Thyroid gland (tissue), 4 donors: ENCODE measurements at regions not wholly inside any gene's neighbourhood (a gene's known extent, or its start where the extent isn't known, plus 50 kb on each side); places are given as distances from the start of the nearest gene placed in this dataset.
"Not testable (repeated sequence)": the region's sequence is repeated elsewhere in the genome, so short reads cannot be mapped to it uniquely, and the experiment has no call there.

ENCODE experiments used
- DNase-seq, 2 donors: peaks; one replicate each; pipeline ENCODE4 v3.0.0-alpha.2; 2019
- H3K27ac ChIP-seq, 3 donors: fragments of 200-600 bp; sonication (generic); 1 replicate in 2 of 3; 2 replicates in 1 of 3; pipeline ENCODE4 v1.5.1; 2016 to 2019; ENCODE audit warnings: mild to moderate bottlenecking in 1 of 3, moderate library complexity in 1 of 3
- H3K27me3 ChIP-seq: fragments of 200-600 bp; sonication (generic); one replicate; pipeline ENCODE4 v1.5.1; 2019
- H3K36me3 ChIP-seq, 2 donors: fragments of 200-600 bp; sonication (generic); one replicate each; pipeline ENCODE4 v1.5.1; 2016 to 2019
- H3K4me1 ChIP-seq, 2 donors: fragments of 200-600 bp; sonication (generic); one replicate each; pipeline ENCODE4 v1.5.1; 2017 to 2019
- H3K4me3 ChIP-seq, 3 donors: fragments of 200-600 bp; sonication (generic); replicated peaks in 1 of 3; 1 replicate in 2 of 3; 2 replicates in 1 of 3; pipeline ENCODE4 v1.5.1; 2016; ENCODE audit warnings: mild to moderate bottlenecking in 1 of 3
- H3K9me3 ChIP-seq: fragments of 200-600 bp; sonication (generic); one replicate; pipeline ENCODE4 v1.5.1; 2017
- POLR2A ChIP-seq, 2 donors: fragments of 450-650 bp; IDR thresholded peaks; one replicate each; pipeline ENCODE4 v1.6.1; 2017; ENCODE audit warnings: antibody characterized with exemption in 2 of 2, mild to moderate bottlenecking in 2 of 2, moderate library complexity in 1 of 2
- WGBS, 2 donors: methylation state at CpG; one replicate each; pipeline ENCODE4 v1.1.5; 2017; 5-methylcytosine and 5-hydroxymethylcytosine counted together
- intact Hi-C: fragments of 100-400 bp; cut with DNase I; formaldehyde crosslinking; loops from one replicate; pipeline ENCODE4 v1.15.1; 2023
- TF ChIP-seq, protein P1 (sequence below), 6 experiments: fragments of 200-600 bp in 3 of 6; fragments of 450-650 bp in 3 of 6; sonication (generic) in 3 of 6; IDR thresholded peaks; one replicate each; pipeline ENCODE4 v1.5.1; 2016 to 2019; ENCODE audit warnings: antibody characterized with exemption in 6 of 6, mild to moderate bottlenecking in 2 of 6, inconsistent platforms in 1 of 6, moderate library complexity in 1 of 6

DNA sequence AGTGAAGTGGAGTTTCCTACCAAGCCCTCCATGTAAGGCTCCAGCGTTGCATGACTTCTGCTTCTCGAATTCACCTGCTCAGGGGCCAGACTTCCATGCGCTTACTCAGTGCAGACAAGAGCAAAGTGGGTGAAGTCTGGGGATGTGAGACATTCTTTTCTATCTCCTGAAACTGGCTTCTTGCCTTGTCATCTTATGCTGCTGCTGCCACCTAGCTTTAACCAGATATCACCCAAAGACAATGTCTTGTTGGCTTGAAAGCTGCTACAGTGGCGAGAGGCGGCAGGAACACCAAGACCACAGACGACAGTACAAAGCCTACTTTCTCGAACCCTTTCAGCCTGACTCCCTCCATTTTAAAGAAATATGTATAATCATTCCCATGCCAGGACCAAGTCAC is 103.6 kb upstream of the ADGRG2 start:
- H3K9me3 ChIP-seq: no peaks in the 10 kb centered on the region
- H3K36me3 ChIP-seq: no peaks in the 10 kb centered on the region
- intact Hi-C loops: no loop called here
- 48 to 74% methylated on average over 4 to 5 of the region's 7 CpGs for WGBS, 2 donors
- no peak overlapping the region for H3K4me3 ChIP-seq
- TF ChIP-seq POLR2A (IDR thresholded peaks at IDR 0.05): no peak
- TF ChIP-seq, protein P1, sequence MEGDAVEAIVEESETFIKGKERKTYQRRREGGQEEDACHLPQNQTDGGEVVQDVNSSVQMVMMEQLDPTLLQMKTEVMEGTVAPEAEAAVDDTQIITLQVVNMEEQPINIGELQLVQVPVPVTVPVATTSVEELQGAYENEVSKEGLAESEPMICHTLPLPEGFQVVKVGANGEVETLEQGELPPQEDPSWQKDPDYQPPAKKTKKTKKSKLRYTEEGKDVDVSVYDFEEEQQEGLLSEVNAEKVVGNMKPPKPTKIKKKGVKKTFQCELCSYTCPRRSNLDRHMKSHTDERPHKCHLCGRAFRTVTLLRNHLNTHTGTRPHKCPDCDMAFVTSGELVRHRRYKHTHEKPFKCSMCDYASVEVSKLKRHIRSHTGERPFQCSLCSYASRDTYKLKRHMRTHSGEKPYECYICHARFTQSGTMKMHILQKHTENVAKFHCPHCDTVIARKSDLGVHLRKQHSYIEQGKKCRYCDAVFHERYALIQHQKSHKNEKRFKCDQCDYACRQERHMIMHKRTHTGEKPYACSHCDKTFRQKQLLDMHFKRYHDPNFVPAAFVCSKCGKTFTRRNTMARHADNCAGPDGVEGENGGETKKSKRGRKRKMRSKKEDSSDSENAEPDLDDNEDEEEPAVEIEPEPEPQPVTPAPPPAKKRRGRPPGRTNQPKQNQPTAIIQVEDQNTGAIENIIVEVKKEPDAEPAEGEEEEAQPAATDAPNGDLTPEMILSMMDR (IDR thresholded peaks at IDR 0.05): peak in 2 of 6 experiments; percentile 20 to 23
- H3K27ac ChIP-seq: no peak overlapping the region
- no peaks in the 10 kb centered on the region for H3K27me3 ChIP-seq
- DNase-seq: peak; percentile 1 to 3
- no peaks in the 10 kb centered on the region for H3K4me1 ChIP-seq

DNA sequence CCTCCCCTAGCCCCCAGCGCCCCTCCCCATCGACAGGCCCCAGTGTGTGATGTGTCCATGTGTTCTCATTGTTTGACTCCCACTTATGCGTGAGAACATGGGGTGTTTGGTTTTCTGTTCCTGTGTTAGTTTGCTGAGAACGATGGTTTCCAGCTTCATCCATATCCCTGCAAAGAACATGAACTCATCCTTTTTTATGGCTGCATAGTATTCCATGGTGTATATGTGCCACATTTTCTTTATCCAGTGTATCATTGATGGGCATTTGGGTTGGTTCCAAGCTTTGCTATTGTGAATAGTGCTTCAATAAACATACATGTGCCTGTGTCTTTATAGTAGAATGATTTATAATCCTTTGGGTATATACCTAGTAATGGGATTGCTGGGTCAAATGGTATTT is 107.6 kb upstream of the ADGRG2 start:
- H3K27me3 ChIP-seq, intact Hi-C loops, H3K4me1 ChIP-seq, H3K4me3 ChIP-seq, H3K9me3 ChIP-seq, DNase-seq, H3K27ac ChIP-seq, H3K36me3 ChIP-seq: not testable (repeated sequence)
- WGBS, 2 donors: 93 to 100% methylated on average over 4 of the region's 4 CpGs

DNA sequence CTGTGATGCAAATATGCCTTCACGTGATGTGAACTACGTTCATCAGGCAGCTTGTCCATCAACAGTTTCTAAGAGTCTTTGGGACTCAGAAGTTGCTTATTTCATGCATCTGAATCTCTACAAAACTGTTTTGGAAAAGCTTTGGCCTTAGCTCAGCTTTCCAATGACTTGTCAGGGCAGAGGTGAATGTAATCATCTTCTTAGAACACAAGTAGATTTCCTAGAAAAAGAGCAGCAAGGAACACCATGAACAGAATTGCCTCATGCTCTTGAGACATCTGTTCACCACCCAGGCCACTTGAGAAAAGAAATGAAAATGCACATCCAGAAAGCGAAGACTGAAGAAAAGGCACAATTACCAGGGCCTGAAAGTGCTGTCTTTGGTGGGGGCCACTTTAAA is 105.8 kb upstream of the PDHA1 start:
- no peaks in the 10 kb centered on the region for H3K27me3 ChIP-seq
- no peak for TF ChIP-seq POLR2A (IDR thresholded peaks at IDR 0.05)
- TF ChIP-seq, protein P1 (IDR thresholded peaks at IDR 0.05): no peak
- intact Hi-C loops: no loop called here
- no peaks in the 10 kb centered on the region for H3K9me3 ChIP-seq
- H3K4me3 ChIP-seq: no peak overlapping the region
- H3K36me3 ChIP-seq: no peaks in the 10 kb centered on the region
- H3K27ac ChIP-seq: no peak overlapping the region
- no peaks in the 10 kb centered on the region for H3K4me1 ChIP-seq
- 61 to 76% methylated on average over 3 of the region's 3 CpGs for WGBS, 2 donors
- no peak for DNase-seq

DNA sequence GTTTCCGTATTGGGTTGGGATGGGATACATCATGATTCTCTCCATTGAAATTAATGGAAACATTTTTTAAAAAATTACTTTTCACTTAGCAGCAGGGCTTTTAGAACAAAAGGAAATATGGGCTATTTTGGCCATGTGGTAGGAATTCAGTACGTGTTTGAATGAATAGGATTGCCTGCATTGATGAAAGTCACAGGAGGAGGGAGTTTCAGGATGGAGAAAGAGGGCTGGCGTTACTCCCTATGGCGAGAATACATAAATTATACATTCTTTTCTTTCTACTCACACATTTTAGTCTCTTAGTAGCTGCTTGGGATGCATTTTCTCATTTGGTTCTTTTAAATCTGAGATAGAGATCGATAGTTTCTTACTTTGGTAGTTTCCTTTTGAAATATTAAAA is 100.3 kb upstream of the PDHA1 start:
- Histone ChIP-seq H3K27me3 (no peaks in the 10 kb centered on the region), H3K4me1 (no peaks in the 10 kb centered on the region), H3K4me3 (no peak overlapping the region), H3K27ac (no peak overlapping the region), H3K9me3 (no peaks in the 10 kb centered on the region), H3K36me3 (no peaks in the 10 kb centered on the region)
- no peak for TF ChIP-seq POLR2A (IDR thresholded peaks at IDR 0.05)
- WGBS, 2 donors: 95 to 97% methylated on average over 5 of the region's 5 CpGs
- intact Hi-C loops: no loop called here
- DNase-seq: no peak

DNA sequence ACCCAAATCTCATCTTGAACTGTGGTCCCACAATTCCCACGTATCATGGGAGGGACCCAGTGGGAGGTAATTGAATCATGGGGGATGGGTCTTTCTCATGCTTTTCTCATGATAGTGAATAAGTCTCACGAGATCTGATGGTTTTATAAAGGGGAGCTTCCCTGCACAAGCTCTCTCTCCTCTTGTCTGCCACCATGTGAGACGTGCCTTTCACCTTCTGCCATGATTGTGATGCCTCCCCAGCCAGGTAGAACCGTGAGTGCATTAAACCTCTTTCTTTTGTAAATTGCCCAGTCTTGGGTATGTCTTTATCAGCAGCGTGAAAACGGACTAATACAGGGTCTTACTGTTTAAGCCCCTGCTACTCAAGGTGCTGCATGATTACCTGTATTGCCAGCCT is 98.8 kb upstream of the PDHA1 start:
- intact Hi-C loops, H3K4me3 ChIP-seq, DNase-seq: not testable (repeated sequence)

DNA sequence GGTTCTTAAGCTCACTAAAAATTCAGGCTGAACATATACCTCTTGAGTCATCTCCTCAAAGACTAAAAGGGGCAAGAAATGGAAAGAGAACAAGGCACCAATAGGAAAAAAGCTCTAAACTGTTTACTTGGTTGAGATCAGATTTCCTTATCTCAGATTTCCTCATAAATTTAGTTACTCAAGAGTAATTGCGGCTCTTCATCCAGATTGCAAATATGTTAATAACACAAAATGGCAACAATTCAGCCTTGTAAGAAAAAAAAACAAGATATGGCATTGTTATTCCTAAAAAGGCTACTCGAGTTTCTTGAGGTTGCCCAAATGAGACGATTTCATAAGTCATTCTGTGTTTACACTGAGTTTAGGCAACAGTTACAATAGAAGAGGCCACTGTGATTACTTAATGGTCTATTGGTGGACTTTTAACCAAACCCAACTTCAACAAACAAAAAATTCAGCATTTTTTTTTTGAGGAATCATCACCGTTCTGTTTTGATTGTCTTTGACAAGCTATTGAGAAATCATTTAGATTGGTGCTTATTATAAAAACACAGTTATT is 97.9 kb upstream of the PDHA1 start:
- H3K4me1 ChIP-seq: no peaks in the 10 kb centered on the region
- H3K4me3 ChIP-seq: no peak overlapping the region
- TF ChIP-seq, protein P1 (IDR thresholded peaks at IDR 0.05): no peak
- TF ChIP-seq POLR2A (IDR thresholded peaks at IDR 0.05): no peak
- DNase-seq: no peak
- H3K36me3 ChIP-seq: no peaks in the 10 kb centered on the region
- H3K27me3 ChIP-seq: no peaks in the 10 kb centered on the region
- WGBS, 2 donors: 44 to 45% methylated on average over 4 of the region's 4 CpGs
- H3K27ac ChIP-seq: no peak overlapping the region
- no peaks in the 10 kb centered on the region for H3K9me3 ChIP-seq
- intact Hi-C loops: no loop called here

More for the DNA sequence above, 98.8 kb upstream of the PDHA1 start:
- WGBS, 2 donors: 91 to 97% methylated on average over 3 to 6 of the region's 6 CpGs
- H3K36me3 ChIP-seq, H3K9me3 ChIP-seq, H3K4me1 ChIP-seq, H3K27ac ChIP-seq, H3K27me3 ChIP-seq: not testable (repeated sequence)

DNA sequence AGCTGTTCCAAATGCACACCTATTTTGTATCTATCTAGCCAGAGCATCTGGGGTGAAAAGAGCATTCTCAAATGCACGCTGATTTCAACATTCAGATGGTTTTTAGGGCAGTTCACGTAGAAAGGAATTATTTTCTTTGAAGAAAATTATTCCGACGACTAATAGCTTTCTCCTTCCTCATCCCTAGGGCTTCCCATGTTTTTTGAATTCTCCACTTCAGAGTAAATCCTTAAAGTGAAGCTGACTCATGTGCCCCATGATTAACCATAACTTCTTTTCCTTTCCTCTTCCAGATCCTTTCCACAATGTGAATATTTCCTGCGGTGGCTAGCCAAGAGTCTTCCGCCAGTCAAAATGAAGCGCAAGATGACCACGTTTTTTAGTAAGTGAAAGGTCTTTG is 86.7 kb upstream of the PDHA1 start:
- Histone ChIP-seq H3K27me3 (no peaks in the 10 kb centered on the region), H3K9me3 (no peaks in the 10 kb centered on the region), H3K36me3 (no peaks in the 10 kb centered on the region), H3K4me3 (no peak overlapping the region), H3K27ac (no peak overlapping the region), H3K4me1 (no peaks in the 10 kb centered on the region)
- TF ChIP-seq, protein P1 (IDR thresholded peaks at IDR 0.05): no peak
- no peak for TF ChIP-seq POLR2A (IDR thresholded peaks at IDR 0.05)
- intact Hi-C loops: no loop called here
- DNase-seq: no peak
- WGBS, 2 donors: 78 to 81% methylated on average over 8 of the region's 8 CpGs

DNA sequence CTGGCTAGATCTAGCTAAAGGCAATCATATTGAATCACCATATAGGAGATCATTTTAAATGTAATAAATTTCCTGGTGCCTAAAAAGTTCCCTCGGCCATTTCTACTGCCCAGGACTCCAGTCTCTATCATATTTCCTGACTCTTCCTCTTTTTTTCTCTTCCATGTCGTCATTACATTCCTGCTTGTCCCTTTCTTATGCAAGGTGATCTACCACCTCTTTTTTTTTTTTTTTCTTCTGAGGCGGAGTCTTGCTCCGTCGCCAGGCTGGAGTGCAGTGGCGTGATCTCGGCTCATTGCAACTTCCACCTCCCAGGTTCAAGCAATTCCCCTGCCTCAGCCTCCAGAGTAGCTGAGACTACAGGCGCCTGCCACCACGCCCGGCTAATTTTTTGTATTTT is 82.7 kb upstream of the PDHA1 start:
- WGBS, 2 donors: 78 to 93% methylated on average over 10 of the region's 10 CpGs
- H3K9me3 ChIP-seq, H3K36me3 ChIP-seq, DNase-seq, H3K27ac ChIP-seq, H3K4me3 ChIP-seq, H3K27me3 ChIP-seq, H3K4me1 ChIP-seq, intact Hi-C loops: not testable (repeated sequence)
